ENCODE measurements at regions not wholly inside any gene's neighbourhood (a gene's known extent, or its start where the extent isn't known, plus 50 kb on each side); places are given as distances from the start of the nearest gene placed in this dataset.

- H3K4me2 ChIP-seq (replicated peaks; ENCODE audit: extremely low read depth, low read length, poor library complexity, severe bottlenecking): no peak overlapping the region
- no peaks in the 10 kb centered on the region for H3K36me3 ChIP-seq (replicated peaks in 1 of 2; ENCODE audit: control insufficient read depth in 1 of 2, insufficient read depth in 2 of 2, low read length in 2 of 2)
- H3K4me1 ChIP-seq (ENCODE audit: control insufficient read depth in 1 of 2, insufficient read depth in 2 of 2, low read length in 2 of 2): no peaks in the 10 kb centered on the region
- H3K27ac ChIP-seq (ENCODE audit: low read depth in 1 of 2, low read length in 2 of 2): no peak overlapping the region
- no peaks in the 10 kb centered on the region for H3K27me3 ChIP-seq (ENCODE audit: control insufficient read depth in 2 of 2, insufficient read depth in 2 of 2, low read length in 2 of 2)
- H3K4me3 Mint-ChIP-seq: no peak overlapping the region
- H3K79me2 ChIP-seq (ENCODE audit: insufficient read depth, low read length): no peaks in the 10 kb centered on the region
- intact Hi-C loops (cut with micrococcal nuclease): no loop called here
- no peak for DNase-seq
- H3K36me3 Mint-ChIP-seq: no peaks in the 10 kb centered on the region
- H2AFZ ChIP-seq (ENCODE audit: insufficient read depth, low read depth, low read length, poor library complexity, severe bottlenecking): no peak overlapping the region
- TF ChIP-seq CTCF (IDR thresholded peaks at IDR 0.05): no peak
- H3K9ac ChIP-seq (ENCODE audit: insufficient read depth, low read length, poor library complexity, severe bottlenecking): no peak overlapping the region
- 87% methylated on average over 5 of the region's 5 CpGs for WGBS (ENCODE audit: insufficient coverage)
- no peak overlapping the region for H3K27ac Mint-ChIP-seq
- H3K27me3 Mint-ChIP-seq (ENCODE audit: low read depth in 3 of 3): peaks cover 0 to 3% (median 2%) of the 10 kb centered on the region in 3 donors
- H3K9me3 ChIP-seq (replicated peaks in 1 of 2; ENCODE audit: control insufficient read depth in 1 of 2, insufficient read depth in 1 of 2, low read length in 2 of 2): no peaks in the 10 kb centered on the region
- H3K4me1 Mint-ChIP-seq: no peaks in the 10 kb centered on the region
- H3K9me3 Mint-ChIP-seq: peaks cover 0 to 2% (median 0%) of the 10 kb centered on the region in 7 donors
- no peak overlapping the region for H3K4me3 ChIP-seq (replicated peaks in 1 of 3; ENCODE audit: low read depth in 2 of 3, low read length in 3 of 3)
- H4K20me1 ChIP-seq (ENCODE audit: insufficient read depth, low read length): no peaks in the 10 kb centered on the region
Measured at GRCh38 chr10:29081231-29081630, 207.6 kb upstream of the LYZL1 start.

DNA sequence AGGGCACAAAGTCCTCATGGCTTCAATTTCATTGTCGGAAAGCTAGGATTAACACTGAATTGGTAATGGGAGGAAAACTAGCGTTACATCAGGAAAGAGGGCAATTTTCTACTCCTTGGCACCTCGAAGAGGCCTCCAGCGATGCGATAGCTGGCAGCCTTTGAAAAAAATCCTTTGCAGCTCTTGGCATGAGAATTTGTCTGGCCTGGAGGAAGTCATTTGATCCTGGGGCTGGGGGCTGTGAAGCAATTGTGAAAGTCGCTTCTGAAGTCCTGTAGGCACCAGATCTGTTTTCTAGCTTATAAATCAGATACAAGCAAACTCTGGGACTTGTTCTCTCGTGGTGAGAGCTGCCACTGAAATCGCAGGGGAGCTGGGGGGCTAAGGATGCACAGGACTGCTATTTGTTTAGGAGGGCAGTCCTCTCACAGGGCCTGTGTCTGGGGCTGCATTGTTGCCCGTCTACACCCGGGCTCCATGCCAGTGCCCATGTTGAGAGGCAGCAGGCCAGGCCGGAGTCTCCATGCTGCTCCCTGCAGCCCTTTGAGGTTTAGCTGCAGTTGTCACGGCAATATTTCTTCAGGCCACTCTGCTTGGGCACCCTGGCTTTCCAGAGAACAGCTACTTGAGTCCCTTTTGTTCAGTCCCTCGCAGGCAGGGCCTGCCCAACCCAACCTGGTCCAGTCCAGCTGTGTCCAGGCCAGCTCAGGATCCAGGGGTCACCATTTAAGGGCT lies 206.8 kb upstream of the LYZL1 start:
- Histone ChIP-seq H3K4me1 (ENCODE audit: control insufficient read depth in 1 of 2, insufficient read depth in 2 of 2, low read length in 2 of 2) (no peaks in the 10 kb centered on the region), H3K9me3 (replicated peaks in 1 of 2; ENCODE audit: control insufficient read depth in 1 of 2, insufficient read depth in 1 of 2, low read length in 2 of 2) (no peaks in the 10 kb centered on the region), H2AFZ (ENCODE audit: insufficient read depth, low read depth, low read length, poor library complexity, severe bottlenecking) (no peak overlapping the region), H3K9ac (ENCODE audit: insufficient read depth, low read length, poor library complexity, severe bottlenecking) (no peak overlapping the region), H3K4me2 (replicated peaks; ENCODE audit: extremely low read depth, low read length, poor library complexity, severe bottlenecking) (no peak overlapping the region), H3K79me2 (ENCODE audit: insufficient read depth, low read length) (no peaks in the 10 kb centered on the region), H3K36me3 (replicated peaks in 1 of 2; ENCODE audit: control insufficient read depth in 1 of 2, insufficient read depth in 2 of 2, low read length in 2 of 2) (no peaks in the 10 kb centered on the region), H3K27me3 (ENCODE audit: control insufficient read depth in 2 of 2, insufficient read depth in 2 of 2, low read length in 2 of 2) (no peaks in the 10 kb centered on the region), H3K4me3 (replicated peaks in 1 of 3; ENCODE audit: low read depth in 2 of 3, low read length in 3 of 3) (no peak overlapping the region), H3K27ac (ENCODE audit: low read depth in 1 of 2, low read length in 2 of 2) (no peak overlapping the region), H4K20me1 (ENCODE audit: insufficient read depth, low read length) (no peaks in the 10 kb centered on the region)
- Mint-ChIP-seq H3K9me3 (peaks cover 0 to 2% (median 0%) of the 10 kb centered on the region in 7 donors), H3K36me3 (no peaks in the 10 kb centered on the region), H3K27ac (no peak overlapping the region), H3K27me3 (ENCODE audit: low read depth in 3 of 3) (peaks cover 0 to 4% (median 3%) of the 10 kb centered on the region in 3 donors), H3K4me3 (no peak overlapping the region), H3K4me1 (no peaks in the 10 kb centered on the region)
- WGBS (ENCODE audit: insufficient coverage): 94% methylated on average over 9 of the region's 13 CpGs
- TF ChIP-seq CTCF (IDR thresholded peaks at IDR 0.05): no peak
- DNase-seq: no peak
- intact Hi-C loops (cut with micrococcal nuclease): no loop called here
